Vagina (tissue), 2 donors: ENCODE measurements at regions not wholly inside any gene's neighbourhood (a gene's known extent, or its start where the extent isn't known, plus 50 kb on each side); places are given as distances from the start of the nearest gene placed in this dataset.

Experiments used
- DNase-seq, 2 donors: peaks; one replicate each; pipeline ENCODE4 v3.0.0-alpha.2; 2017; ENCODE audit errors: extremely low spot score in 2 of 2
- H3K27ac ChIP-seq: fragments of 200-600 bp; sonication (generic); one replicate; pipeline ENCODE4 v1.5.1; 2019
- H3K27me3 ChIP-seq: fragments of 200-600 bp; sonication (generic); one replicate; pipeline ENCODE4 v1.5.1; 2019
- H3K36me3 ChIP-seq, 2 donors: fragments of 200-600 bp; sonication (generic); one replicate each; pipeline ENCODE4 v1.5.1; 2017 to 2019
- H3K4me1 ChIP-seq: fragments of 200-600 bp; sonication (generic); one replicate; pipeline ENCODE4 v1.5.1; 2019
- H3K4me3 ChIP-seq, 2 donors: fragments of 200-600 bp; sonication (generic); 1 replicate in 1 of 2; 2 replicates in 1 of 2; pipeline ENCODE4 v1.5.1; 2016 to 2019
- H3K9me3 ChIP-seq: fragments of 200-600 bp; sonication (generic); one replicate; pipeline ENCODE4 v1.5.1; 2019
- CTCF ChIP-seq, 3 experiments: fragments of 450-650 bp in 2 of 3; fragments of 200-600 bp in 1 of 3; sonication (generic) in 1 of 3; IDR thresholded peaks; one replicate each; pipeline ENCODE4 v1.5.1; 2017 to 2019; ENCODE audit warnings: antibody characterized with exemption in 3 of 3, mild to moderate bottlenecking in 2 of 3, moderate library complexity in 2 of 3
- POLR2A ChIP-seq, 2 donors: fragments of 450-650 bp; IDR thresholded peaks; one replicate each; pipeline ENCODE4 v1.6.1; 2017; ENCODE audit warnings: antibody characterized with exemption in 2 of 2, mild to moderate bottlenecking in 2 of 2, moderate library complexity in 2 of 2
- POLR2AphosphoS5 ChIP-seq, 2 donors: sonication (generic); formaldehyde crosslinking; IDR thresholded peaks; one replicate each; pipeline ENCODE4 v1.9.0; 2017; ENCODE audit warnings: antibody characterized with exemption in 2 of 2, mild to moderate bottlenecking in 2 of 2, low read depth in 1 of 2; ENCODE audit not compliant: insufficient read depth in 1 of 2
- intact Hi-C: fragments of 100-400 bp; cut with DNase I; formaldehyde crosslinking; loops from one replicate; pipeline ENCODE4 v1.15.1; 2023

DNA sequence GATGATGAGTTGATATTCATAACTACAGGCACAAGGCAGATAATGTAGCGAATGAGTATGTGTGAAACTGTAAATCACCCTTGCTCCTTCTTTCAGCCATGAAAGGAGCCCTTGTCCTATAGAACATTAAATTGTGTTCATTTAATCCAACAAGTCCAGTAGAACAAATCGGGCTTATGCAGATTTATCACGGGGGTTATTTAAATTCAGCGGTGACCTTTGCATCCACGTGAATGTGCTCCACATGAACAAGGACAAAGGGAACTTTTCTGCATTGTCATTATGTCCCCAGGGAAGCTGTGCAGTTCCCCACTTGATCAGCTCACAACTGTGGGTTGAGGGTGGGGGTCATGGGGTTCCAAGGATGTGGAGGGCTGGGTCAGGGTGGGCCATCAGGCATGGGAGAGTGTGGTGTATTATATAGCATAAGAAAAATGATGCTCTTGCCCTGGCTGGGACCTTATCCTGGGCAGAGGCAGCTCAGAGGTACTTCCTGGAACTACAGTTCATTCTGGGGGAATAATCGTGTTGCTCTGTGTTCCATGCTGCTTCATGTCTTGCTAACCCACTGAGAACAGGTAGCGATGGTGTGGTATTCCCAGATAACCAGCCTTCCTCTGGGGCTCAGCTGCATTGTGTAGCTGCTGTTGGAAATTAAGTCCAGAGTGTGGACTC is 306.6 kb downstream of the FAT3 start:
- Histone ChIP-seq H3K9me3 (no peaks in the 10 kb centered on the region), H3K27me3 (no peaks in the 10 kb centered on the region), H3K36me3 (no peaks in the 10 kb centered on the region), H3K4me1 (peaks cover 10% of the 10 kb centered on the region), H3K27ac (no peak overlapping the region), H3K4me3 (no peak overlapping the region)
- intact Hi-C loops = no loop called here
- no peak for DNase-seq
- TF ChIP-seq POLR2A (IDR thresholded peaks at IDR 0.05) (no peak), POLR2AphosphoS5 (IDR thresholded peaks at IDR 0.05; ENCODE audit: insufficient read depth in 1 of 2, low read depth in 1 of 2) (no peak), CTCF (IDR thresholded peaks at IDR 0.05) (no peak)

DNA sequence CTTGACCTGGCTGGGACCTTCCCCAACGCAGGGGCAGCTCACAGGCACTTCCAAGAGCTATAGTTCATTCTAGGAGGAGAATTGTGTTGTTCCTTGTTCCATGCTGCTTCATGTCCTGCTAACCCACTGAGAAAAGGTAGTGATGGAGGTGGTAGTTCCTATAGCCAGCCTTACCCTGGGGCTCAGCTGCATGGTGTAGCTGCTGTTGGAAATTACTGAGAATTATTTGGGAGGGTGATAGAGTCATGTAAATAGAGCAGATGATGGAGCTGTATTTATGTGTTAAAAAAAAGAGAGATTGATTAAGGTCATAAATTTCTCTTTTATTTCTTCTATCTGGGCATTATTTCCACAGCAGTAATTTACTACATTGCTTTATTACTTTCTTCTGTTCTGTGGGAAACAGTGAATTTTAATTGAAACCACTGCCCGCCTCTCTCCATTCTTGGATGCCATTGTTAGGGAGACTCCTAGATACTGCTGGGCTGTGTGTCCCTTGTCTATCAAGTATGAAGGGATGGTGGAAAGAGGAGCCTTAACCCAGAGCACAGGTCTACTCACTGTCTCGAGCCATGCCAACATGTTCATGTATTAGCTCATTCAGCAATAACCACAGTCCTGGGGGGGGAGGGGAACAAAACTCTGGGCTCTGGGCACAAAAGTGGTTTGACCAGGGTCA is 309.2 kb downstream of the FAT3 start:
- no peak for TF ChIP-seq POLR2A (IDR thresholded peaks at IDR 0.05)
- TF ChIP-seq POLR2AphosphoS5 (IDR thresholded peaks at IDR 0.05; ENCODE audit: insufficient read depth in 1 of 2, low read depth in 1 of 2) = no peak
- no peak for TF ChIP-seq CTCF (IDR thresholded peaks at IDR 0.05)
- DNase-seq = no peak
- intact Hi-C loops = no loop called here
- Histone ChIP-seq H3K4me3 (no peak overlapping the region), H3K9me3 (no peaks in the 10 kb centered on the region), H3K4me1 (no peaks in the 10 kb centered on the region), H3K36me3 (no peaks in the 10 kb centered on the region), H3K27ac (no peak overlapping the region), H3K27me3 (no peaks in the 10 kb centered on the region)

DNA sequence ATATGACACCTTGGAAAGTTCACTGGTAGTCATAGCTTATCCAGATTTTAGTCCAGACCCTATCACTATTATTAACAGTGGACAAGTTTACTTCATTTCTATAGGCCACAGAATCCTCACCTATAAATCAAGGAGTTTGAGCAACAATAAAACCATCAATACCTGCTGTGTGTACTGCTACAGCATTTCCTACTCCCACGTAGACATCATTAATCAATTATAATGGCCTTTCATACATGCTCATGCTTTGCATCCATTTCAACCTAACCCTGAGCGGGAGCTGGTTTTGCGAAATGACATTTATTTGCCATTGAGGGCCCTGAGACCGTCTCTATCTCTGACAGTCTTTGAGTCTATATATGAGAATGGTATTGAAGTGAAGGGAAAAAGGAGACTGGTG is 312.3 kb downstream of the FAT3 start:
- no peaks in the 10 kb centered on the region for H3K4me1 ChIP-seq
- TF ChIP-seq POLR2A (IDR thresholded peaks at IDR 0.05) (no peak), CTCF (IDR thresholded peaks at IDR 0.05) (no peak), POLR2AphosphoS5 (IDR thresholded peaks at IDR 0.05; ENCODE audit: insufficient read depth in 1 of 2, low read depth in 1 of 2) (no peak)
- H3K27me3 ChIP-seq = no peaks in the 10 kb centered on the region
- H3K9me3 ChIP-seq = no peaks in the 10 kb centered on the region
- H3K4me3 ChIP-seq = no peak overlapping the region
- H3K27ac ChIP-seq = no peak overlapping the region
- no peaks in the 10 kb centered on the region for H3K36me3 ChIP-seq
- intact Hi-C loops = no loop called here
- DNase-seq = no peak

- no peaks in the 10 kb centered on the region for H3K27me3 ChIP-seq
- no peak for DNase-seq
- no peaks in the 10 kb centered on the region for H3K4me1 ChIP-seq
- intact Hi-C loops = no loop called here
- no peak overlapping the region for H3K27ac ChIP-seq
- TF ChIP-seq POLR2AphosphoS5 (IDR thresholded peaks at IDR 0.05; ENCODE audit: insufficient read depth in 1 of 2, low read depth in 1 of 2) (no peak), POLR2A (IDR thresholded peaks at IDR 0.05) (no peak), CTCF (IDR thresholded peaks at IDR 0.05) (no peak)
- H3K36me3 ChIP-seq = no peaks in the 10 kb centered on the region
- no peaks in the 10 kb centered on the region for H3K9me3 ChIP-seq
- no peak overlapping the region for H3K4me3 ChIP-seq
Observed at GRCh38 chr11:92540096-92540495, 315.5 kb downstream of the FAT3 start.

- no peak for DNase-seq
- TF ChIP-seq POLR2A (IDR thresholded peaks at IDR 0.05) = no peak
- no peak for TF ChIP-seq CTCF (IDR thresholded peaks at IDR 0.05)
- TF ChIP-seq POLR2AphosphoS5 (IDR thresholded peaks at IDR 0.05; ENCODE audit: insufficient read depth in 1 of 2, low read depth in 1 of 2) = no peak
Observed at GRCh38 chr11:92545906-92546471, 321.4 kb downstream of the FAT3 start.

More at GRCh38 chr11:92545906-92546471, 321.4 kb downstream of the FAT3 start:
- no peaks in the 10 kb centered on the region for H3K36me3 ChIP-seq
- H3K4me1 ChIP-seq = no peaks in the 10 kb centered on the region
- H3K4me3 ChIP-seq = no peak overlapping the region
- H3K27me3 ChIP-seq = no peaks in the 10 kb centered on the region
- intact Hi-C loops = no loop called here
- H3K9me3 ChIP-seq = no peaks in the 10 kb centered on the region
- no peak overlapping the region for H3K27ac ChIP-seq
